GM23248 (cell line): ENCODE measurements at regions not wholly inside any gene's neighbourhood (a gene's known extent, or its start where the extent isn't known, plus 50 kb on each side); places are given as distances from the start of the nearest gene placed in this dataset.

Experiments used
- EZH2 ChIP-seq: fragments of 200-600 bp; sonication (generic); IDR thresholded peaks from 2 replicates; pipeline ENCODE4 v1.6.1; 2018; ENCODE audit warnings: antibody characterized with exemption, mild to moderate bottlenecking; ENCODE audit not compliant: insufficient read depth, poor library complexity, severe bottlenecking
- EZH2phosphoT487 ChIP-seq: fragments of 200-600 bp; sonication (generic); IDR thresholded peaks from 2 replicates; pipeline ENCODE4 v1.6.1; 2018; ENCODE audit warnings: antibody characterized with exemption, moderate library complexity, mild to moderate bottlenecking, low read depth; ENCODE audit not compliant: insufficient read depth

GRCh38 chr10:59073456-59074053 is 102.9 kb upstream of the PHYHIPL start:
- TF ChIP-seq EZH2 (no peak), EZH2phosphoT487 (no peak)
